CD4-positive, alpha-beta T cell treated with Interleukin-15 for 1 hour (primary cell): ENCODE measurements at regions not wholly inside any gene's neighbourhood (a gene's known extent, or its start where the extent isn't known, plus 50 kb on each side); places are given as distances from the start of the nearest gene placed in this dataset.

Experiments
- DNase-seq: peaks from one replicate; pipeline ENCODE4 v3.0.0-alpha.2; 2020

DNA sequence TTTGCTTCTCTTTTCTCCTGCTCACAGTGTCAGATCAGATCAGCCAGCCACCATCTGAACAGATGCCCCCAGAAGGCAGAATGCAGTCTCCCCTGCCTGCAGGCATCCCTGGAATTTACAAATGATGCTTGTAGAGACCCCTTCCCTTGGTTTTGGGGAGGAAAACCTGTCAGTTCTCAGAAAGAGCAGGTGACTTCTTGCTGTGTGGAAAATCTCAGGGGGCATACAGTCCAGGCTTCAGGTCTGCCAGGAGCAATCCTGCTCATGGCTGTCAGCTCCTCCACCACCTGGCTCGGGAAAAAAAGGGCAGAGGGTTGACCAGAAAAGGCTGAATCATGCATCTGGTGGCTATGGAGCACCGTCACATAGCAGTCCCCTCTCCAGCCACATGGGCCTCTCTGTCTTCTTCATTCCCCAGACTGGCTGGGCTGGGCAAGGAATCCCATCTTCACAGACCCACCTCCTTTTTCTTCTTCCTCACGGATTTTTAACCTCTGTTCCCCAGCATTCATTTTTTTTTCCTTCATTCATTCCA lies 107.0 kb downstream of the KCNF1 start:
- DNase-seq = no peak

DNA sequence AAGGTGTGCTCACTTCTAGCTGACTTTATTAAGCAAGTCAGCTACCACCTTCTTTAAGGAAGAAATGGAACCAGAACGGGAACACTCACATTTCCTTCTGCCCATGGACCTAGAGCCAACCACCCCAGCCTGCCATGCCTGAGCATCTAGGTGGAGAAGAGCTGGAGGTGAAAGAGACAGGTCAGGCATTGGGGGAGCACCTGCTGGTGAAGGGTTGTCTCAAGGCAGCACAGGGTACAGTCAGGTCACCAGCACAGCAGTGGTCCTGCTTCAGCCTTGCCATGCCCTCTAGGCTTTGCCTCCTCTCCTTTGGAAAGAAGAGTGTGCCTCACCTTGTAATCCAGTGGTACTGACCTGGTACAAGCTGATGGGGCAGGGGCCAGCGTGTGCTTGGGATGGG lies 107.9 kb downstream of the KCNF1 start:
- no peak for DNase-seq

DNA sequence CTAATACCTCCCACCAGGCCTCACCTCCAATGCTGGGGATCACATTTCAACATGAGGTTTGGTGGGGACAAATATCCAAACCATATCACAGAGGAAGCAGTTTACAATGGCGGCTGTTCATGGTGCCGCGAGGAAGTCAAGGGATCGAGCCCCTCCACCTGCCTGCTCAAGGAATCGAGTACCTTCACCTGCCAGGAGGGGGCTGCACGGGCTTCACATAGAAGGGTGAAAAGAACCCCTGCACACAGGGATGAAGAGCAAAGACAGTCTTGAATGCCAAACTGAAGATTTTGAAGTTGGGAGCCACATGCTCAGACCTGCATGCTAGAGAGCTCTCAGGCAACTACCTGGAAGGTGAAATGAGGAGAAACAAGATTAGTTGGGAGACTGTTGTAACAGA lies 110.3 kb downstream of the KCNF1 start:
- DNase-seq = no peak

DNA sequence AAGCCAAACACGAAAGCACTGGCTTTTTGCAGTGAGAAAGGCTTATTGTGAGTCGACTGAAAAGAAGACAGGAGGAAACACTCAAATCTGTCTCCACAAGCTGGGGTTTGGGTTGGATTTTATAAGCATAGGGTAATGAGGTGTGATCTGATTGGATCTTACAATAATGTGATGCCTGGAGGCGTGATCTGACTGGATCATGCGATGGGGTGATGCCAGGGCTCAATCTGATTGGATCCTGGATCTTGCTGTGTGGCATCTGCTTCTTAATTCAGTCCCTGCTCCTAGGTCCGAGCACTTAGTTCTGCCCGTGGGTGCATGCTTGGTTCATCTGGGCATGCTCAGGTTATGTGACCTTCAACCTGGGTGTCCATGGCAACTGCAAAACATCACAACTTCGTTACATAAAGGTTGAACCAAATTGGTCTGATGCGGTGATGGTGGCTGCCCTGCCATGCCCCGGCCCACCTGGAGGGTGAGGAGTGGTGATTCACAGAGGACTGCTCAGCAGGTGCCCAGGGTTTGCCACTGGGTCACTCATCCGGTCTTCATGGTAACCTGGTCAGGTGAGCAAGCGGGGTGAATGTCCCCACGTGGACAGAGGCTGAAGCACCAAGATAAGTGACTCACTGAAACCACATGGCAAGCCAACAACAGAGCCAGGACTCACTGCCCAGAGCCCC lies 111.0 kb downstream of the KCNF1 start:
- no peak for DNase-seq

DNA sequence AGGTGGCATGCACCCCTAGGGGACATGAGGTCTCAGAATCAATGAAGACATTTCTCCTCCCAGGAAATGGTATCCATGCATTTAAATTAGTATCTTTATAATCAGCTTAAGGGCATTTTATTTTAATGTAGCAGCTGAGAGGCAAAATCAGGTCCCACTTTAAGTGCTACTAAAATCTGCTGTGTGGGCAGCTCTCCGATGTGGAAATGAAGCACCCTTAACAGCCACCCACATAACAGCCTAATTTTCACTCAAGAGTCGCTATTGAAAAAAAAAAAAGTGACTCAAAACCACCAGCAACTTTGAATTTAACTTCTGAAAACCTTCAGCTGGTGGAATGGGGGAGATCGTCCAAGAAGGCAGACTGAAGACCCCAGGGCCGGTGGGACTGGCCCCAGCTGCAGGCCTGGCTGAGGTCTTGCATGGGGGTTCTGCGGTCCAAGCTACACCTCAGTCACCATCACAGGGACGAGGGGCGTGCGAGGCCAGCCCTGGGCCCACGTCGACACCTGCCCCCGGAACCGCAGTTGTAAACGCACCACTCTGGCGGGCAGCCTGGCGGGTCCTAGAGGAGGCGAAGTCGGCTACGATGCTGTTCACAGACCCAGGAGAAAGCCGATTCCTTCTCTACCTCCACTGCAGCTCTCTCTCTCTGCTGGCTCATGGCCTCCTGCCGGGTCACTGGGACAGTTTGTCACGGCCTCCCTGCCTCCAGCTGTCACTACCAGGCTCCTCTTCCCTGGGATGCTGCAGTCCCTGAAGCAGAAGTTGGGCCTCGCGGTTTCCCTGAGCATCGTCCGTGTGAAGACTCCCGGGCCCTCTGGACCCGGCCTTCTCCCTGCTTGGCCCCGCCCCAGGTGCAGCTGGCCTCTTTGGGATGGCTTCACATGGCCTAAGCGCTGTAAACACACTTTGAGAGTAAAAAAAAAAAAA lies 111.9 kb downstream of the KCNF1 start:
- DNase-seq = no peak

DNA sequence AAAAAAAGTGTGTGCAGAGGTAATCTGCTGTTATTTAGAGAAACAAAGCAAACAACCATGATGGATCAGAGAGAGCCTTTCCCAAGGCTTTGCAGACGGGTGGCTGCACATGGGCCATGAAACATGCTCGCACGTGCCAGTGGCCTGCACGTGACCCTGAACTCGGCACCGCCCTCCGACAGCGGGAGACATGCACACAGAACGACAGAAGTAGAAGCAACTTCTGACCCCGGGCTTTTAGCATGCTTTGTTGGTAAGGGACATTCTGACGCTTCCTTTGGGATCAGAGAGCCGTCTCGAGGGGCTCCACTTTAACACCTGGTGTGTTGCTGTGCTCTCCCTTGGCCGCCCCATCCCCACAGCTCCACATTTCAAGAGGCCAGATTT lies 112.5 kb downstream of the KCNF1 start:
- no peak for DNase-seq

DNA sequence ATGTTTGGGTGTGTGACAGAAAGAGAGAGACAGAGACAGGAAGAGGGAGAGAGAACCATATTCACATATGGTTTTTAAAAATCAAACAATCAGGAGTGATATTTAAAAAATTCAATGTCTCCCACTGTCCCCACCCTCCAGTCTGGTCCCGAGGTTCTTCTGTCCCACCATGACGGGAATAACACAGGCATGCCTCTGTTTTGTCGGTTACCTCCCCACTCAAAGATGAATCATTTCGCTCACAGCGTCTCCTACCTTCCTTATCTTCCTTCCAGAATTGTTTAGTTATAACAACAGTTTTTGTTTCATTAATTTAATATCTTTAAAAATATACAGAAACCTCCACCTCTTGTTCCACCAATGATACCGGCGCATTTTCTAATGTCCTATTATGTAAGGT lies 113.0 kb downstream of the KCNF1 start:
- DNase-seq = no peak

DNA sequence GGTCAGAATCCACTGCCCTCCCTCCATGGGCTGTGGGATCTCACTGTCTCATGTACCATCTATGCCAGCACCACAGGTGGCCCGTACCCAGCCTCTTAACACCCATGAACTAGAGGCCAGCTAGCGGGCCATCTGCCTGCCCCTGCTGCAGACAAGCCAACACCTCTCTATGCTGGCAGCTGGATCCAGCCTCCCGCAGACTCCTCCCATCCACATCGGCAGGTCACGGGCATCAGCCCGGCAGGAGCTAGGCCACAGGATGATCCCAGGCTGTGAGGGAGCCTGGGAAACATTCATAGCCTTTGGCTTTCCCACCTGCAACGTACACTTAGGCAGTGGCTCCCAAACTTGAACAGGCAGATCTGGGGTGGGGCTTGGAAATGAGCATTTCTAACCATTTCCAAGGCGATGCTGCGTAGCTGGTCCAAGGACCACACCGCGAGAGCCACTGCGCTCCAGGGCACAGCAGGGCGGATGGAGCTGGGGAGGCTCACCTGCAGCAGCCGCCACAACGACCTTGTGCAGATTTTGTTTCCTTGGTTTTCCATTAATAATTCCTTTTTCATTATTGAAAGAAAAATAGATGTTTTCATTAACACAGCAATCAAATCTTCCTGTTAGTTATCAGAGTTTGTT lies 114.7 kb downstream of the KCNF1 start:
- DNase-seq = no peak

DNA sequence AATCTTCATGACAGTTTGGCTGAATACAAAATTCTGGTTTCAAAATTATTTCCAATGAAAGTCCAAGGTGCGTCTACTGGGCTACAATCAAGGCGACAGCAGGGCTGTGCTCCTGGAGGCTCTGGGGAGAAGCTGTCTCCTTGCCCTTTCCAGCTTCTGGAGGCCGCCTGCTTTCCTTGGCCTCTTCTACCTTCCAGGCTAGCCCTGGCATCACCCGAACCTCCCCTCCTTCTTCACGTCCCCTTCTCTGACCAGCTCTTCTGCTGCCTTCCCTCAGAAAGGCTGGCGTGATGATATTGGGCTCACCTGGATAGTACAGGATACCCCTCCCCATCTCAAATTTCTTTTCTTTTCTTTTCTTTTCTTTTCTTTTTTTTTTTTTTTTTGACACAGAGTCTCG lies 115.5 kb downstream of the KCNF1 start:
- DNase-seq = no peak

DNA sequence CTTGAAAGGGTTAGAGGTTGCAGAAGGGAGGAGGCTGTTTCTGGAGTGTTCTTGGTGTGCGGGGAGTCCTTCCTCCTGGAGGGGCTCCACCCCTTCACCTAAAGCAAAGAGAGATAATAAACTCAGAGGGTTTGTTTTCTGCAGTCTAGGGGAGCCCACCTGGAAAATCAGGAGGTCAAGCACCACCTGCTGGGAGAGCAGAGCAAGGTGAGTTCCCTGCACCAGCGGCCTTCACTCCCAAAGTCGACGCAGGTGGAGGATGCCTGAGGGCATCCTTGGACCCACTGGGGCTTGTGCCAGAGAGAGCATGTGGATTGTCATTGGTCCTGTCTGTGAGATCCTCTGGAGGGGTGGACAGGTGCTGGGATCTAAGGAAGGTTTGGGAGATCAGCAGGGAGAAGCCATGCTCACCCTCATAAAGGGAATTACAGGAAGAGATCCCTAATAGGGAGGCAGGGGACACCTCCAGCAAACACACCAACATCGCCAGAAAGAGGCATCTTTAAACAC lies 116.7 kb downstream of the KCNF1 start:
- no peak for DNase-seq

DNA sequence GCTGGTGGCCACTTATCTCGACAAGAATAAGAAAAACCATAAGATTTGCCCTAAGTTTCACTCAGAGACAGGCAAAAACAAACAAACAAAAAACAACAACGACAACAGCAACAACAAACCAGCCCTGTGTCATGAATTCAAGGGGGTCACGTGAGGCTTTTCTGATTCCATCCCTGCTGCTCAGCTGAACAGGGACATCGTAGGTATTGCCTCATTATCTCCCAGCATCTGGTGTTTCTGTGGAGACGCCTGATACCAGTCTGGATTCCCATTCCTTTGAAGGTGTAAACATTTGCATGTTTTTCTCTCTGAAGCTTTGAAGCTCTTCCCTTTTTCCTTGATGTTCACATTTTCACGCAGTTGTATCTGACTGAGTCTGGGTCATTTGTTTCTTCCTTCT lies 117.4 kb downstream of the KCNF1 start:
- no peak for DNase-seq

DNA sequence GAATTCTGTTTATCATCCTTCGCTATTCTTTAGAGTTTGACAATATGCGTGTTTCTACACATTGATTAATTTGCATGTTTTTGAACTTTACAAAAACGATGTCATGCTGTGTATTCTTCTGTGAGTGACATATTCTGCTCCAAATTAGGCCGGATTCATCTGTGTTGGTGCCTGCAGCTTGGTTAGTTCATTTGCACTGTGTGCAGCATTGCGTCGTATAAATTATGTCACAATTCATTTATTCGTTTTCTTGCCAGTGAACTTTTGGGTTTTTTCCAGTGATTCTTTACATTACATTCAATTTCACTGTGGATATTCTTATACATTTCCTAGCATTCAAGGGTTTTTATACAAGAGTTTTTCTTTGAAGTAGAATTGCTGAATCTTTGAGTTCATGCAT lies 118.3 kb downstream of the KCNF1 start:
- DNase-seq = no peak

DNA sequence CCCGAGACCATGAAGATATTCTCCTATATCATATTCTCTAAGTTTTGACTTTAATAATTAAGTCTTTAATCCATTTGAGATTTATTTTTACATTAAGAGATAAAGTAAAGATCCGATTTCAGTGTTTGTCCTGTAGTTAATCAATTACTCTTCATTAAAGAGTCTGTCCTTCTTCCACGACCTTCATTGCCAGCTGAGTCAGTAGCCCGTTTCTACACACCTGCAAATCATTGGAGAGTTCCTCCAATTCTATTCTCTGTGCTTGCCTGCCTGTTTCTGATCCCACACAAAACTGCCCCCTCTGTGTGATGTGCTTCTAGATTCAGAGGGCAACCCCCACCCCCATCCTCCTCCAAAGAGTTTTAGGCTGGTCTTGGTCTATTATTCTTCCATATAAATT lies 119.2 kb downstream of the KCNF1 start:
- no peak for DNase-seq

DNA sequence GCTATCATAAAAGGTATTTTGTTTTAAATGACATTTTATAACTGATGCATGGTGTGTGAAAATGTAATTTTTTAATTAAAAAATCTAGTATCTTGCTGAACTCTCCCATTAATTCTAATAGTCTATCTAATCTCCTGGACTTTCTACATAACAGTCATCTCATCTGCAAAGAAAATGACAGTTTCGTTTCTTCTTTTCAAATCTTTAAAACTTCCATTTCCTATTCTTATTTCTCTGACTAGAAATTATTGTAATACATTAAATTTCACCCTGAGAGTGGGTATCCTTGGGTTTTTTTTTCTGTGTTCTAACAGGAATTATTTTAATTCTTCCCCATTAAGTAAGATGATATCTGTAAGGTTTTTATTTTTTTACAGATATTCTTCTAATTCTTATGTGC lies 120.1 kb downstream of the KCNF1 start:
- DNase-seq = no peak

DNA sequence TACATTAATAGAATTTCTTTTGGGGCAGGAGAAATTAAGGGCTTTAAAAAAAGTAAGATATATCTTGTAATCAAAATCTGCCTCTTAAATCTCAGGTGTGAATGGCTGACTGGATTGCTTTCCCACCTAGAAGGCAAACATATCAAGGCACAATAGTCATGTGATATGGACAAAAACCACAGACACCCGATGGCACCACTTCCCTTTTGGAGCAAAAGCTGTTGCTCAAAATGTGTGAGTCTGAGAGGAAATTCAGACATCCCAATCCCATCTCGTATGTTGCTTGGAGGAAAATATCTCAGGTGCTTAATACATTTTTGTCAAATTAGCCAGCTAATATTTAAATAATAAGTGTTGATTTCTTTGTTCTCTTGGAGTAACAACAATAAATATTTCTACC lies 120.7 kb downstream of the KCNF1 start:
- no peak for DNase-seq

DNA sequence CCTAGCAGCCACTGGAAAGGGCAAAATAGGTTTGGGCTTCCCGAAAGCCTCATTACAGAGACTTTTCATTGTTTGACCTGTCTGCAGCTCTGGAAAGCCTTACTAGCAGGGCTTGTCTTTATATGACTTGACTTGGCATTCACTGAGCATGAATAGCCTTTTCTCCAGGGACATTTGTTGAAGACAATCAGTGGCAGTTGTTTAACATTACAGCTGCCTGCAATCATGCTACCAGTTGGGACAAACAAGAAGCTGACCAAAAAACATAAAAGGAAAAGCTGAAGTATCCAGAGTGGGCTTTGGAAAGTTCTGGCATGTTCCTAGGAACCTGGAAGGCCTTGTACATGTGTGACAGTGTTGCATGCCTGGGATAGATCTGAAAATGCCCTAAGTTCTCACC lies 121.4 kb downstream of the KCNF1 start:
- DNase-seq = no peak

DNA sequence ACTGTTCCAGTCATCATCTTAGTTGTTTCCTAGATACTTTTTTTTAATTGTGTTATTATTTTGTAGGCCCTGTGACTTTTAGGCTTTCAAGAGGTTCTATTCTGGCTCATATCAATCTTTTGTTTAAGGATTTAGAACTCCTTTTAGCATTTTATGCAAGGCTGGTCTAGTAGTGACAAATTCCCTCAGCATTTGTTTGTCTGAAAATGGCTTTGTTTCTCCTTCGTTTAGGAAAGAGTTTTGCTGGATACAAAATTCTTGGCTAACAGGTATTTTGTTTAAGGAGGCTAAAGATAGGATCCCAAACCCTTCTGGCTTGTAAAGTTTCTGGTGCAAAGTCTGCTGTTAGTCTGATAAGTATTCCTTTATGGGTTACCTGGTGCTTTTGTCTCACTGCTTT lies 116.6 kb upstream of the SLC66A3 start:
- DNase-seq = no peak

DNA sequence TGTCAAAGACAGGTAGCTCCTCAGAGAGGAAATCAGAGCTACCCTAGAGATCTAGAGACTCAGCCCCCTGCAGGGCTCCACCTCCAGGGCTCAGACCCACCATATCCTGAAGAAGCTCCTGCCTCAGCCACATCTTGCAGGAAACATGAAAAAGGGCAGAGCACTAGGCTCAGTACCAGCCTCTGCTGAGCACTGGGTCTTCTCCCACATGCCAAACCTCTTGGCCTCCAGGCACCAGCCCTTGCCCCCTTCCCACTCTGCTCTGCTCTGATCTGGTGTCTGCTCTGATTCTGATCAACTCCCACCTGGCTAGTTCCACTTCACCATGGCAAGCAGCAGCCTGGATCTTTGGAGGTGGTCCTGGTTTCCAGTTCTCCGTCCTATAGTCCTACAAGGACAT lies 114.3 kb upstream of the SLC66A3 start:
- no peak for DNase-seq

DNA sequence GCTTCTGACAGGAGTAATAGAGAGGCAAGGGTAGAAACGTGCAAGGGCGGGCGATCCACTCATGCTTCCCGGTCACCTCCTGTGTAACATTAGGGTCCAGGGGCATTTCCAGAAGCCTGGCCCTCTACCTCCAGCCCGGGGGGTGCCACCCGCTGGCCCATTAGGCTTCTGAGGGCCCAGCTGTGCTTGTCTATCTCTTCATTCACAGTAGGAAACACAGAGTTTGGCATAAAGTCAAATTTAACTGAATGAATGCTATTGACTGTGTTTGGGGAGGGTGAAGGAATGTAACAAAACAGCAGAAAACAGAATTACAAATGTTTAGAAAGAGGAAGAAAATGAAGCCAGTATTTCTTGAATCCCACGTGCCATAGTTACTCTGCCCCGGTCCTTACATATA lies 112.4 kb upstream of the SLC66A3 start:
- no peak for DNase-seq

DNA sequence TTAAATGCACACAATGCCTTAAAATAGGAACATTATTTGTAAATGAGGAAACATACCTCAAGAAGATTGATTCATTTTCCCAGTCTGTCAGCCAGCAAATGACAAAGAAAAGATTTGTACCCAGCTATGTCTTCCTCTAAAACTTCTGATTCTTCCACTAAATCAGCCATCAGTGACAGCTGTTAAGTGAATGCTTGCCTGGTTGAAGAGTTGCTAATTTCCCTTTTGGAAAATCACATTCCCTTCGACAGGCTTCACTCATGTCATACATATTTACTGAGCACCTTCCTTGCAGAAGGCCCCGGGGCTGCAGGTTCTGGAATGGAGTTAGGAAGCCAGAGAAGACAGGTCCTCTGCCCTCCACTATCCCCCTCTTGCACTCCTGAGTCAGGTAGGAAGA lies 112.0 kb upstream of the SLC66A3 start:
- DNase-seq = no peak

DNA sequence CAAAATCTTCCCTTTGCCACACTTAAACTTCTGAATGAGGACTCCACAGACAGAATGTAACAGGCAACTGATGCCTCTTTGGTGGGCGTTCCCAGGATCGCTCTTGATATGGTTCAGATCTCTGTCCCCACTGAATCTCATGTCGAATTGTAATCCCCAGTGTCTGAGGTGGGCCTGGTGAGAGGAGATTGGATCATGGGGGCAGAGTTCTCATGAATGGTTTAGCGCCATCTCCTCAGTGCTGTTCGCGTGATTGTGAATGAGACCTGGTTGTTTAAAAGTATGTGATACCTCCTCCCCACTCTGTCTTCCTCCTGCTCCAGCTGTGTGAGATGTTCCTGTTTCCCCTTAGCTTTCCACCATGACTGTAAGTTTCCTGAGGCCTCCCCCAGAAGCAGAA lies 111.1 kb upstream of the SLC66A3 start:
- DNase-seq = no peak

DNA sequence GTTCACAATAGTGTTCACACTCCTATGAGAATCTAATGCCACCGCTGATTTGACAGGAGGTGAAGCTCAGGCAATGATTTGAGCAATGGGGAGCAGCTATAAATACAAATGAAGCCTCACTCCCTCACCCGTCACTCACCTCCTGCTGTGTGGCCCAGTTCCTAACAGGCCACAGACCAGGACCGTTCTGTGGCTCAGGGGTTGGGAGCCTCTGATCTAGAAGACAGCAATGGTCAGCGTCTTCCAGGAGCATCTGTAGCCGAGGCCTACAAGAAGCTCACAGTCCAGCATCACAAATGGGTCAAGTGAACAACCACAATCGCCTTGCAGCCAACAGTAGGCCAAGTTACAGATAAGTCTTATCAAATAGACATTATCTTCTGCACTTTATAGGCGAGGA lies 110.0 kb upstream of the SLC66A3 start:
- DNase-seq = no peak

DNA sequence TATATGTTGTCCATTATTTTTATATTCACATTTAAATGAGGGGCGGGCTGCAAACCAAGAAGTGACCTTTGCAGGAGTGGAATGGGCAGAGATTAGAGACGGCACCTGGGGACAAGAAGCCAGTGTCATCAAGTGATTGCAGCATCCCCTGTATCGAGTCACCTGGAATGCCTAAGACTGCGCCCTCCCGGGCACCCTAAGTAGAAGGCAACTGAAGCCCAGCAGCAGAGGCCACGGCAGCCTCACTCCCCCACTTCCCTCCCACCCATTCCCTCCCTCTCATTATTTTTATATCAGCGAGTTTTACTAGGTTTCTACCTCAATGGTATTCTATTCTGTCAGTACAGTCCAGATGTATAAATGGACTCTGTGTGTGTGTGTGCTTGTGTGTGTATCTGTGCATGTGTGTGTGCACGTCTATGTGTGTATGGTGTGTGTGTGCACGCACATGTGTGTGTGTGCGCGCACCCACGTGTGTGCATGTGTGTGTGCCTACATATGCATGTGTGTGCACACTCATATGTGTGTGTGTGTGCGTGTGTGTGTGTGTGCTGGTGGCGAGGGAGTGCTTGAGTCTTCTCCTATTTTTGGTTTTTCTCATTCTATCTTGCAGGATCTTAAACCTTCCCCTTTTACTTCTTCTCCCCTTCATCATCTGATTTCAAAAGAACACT lies 106.8 kb upstream of the SLC66A3 start:
- DNase-seq = no peak
